ENCODE measurements at regions not wholly inside any gene's neighbourhood (a gene's known extent, or its start where the extent isn't known, plus 50 kb on each side); places are given as distances from the start of the nearest gene placed in this dataset.

GRCh38 chr9:115635680-115636383 lies 517.8 kb upstream of the PAPPA start:
- TF ChIP-seq CTCF (conservative IDR thresholded peaks at IDR 0.05) = no peak
- no peak overlapping the region for H4K8ac ChIP-seq (replicated peaks; ENCODE audit: insufficient read length, low read depth, low read length)
- Mint-ChIP-seq H3K27ac (no peak overlapping the region; a peak in 1 of 7 replicates), H3K4me3 (no peak overlapping the region), H3K4me1 (no peaks in the 10 kb centered on the region), H3K27me3 (ENCODE audit: low read depth) (peaks cover 3% of the 10 kb centered on the region), H3K9me3 (no peaks in the 10 kb centered on the region), H3K36me3 (ENCODE audit: insufficient read depth in 1 of 3, low read depth in 3 of 3) (no peaks in the 10 kb centered on the region)
- no peak overlapping the region for H2BK20ac ChIP-seq (ENCODE audit: low read depth, low read length, poor library complexity, severe bottlenecking)
- no peak overlapping the region for H2BK5ac ChIP-seq (ENCODE audit: insufficient read length, low read length)
- H4K20me1 ChIP-seq (ENCODE audit: control insufficient read depth, insufficient read depth, insufficient read length) = no peaks in the 10 kb centered on the region
- H3K9ac ChIP-seq (ENCODE audit: extremely low read depth, insufficient read length, low read length) = no peak overlapping the region
- H3K23me2 ChIP-seq (ENCODE audit: insufficient read length, low read depth, low read length, poor library complexity, severe bottlenecking) = no peaks in the 10 kb centered on the region
- no peak overlapping the region for H4K91ac ChIP-seq (ENCODE audit: insufficient read length, low read depth, low read length)
- no peak overlapping the region for H2AFZ ChIP-seq (ENCODE audit: low read length)
- no CpG with 5 or more reads among the region's 1 CpG for WGBS (ENCODE audit: extremely low coverage, insufficient read length, low lambda C conversion rate)
- H3K14ac ChIP-seq (ENCODE audit: insufficient read depth, low read length) = no peak overlapping the region
- no peak overlapping the region for H3K18ac ChIP-seq (ENCODE audit: insufficient read length, low read depth, low read length)
- DNase-seq = no peak
- no peak overlapping the region for H2BK12ac ChIP-seq (ENCODE audit: insufficient read length, low read depth, low read length)
- no peak overlapping the region for H4K5ac ChIP-seq (ENCODE audit: insufficient read length, low read depth, low read length)
- H3K23ac ChIP-seq (ENCODE audit: insufficient read length, low read depth, low read length) = no peak overlapping the region
- no peak overlapping the region for H2AK5ac ChIP-seq (ENCODE audit: insufficient read length, low read length)
- H3K9me3 ChIP-seq (ENCODE audit: control insufficient read depth, low read depth, low read length) = no peaks in the 10 kb centered on the region
- H3K56ac ChIP-seq (ENCODE audit: insufficient read length, low read depth, low read length) = no peak overlapping the region
- H3K4me1 ChIP-seq (ENCODE audit: insufficient read depth, low read length) = no peaks in the 10 kb centered on the region
- H2BK120ac ChIP-seq (ENCODE audit: low read depth, low read length, poor library complexity, severe bottlenecking) = no peak overlapping the region
- H3T11ph ChIP-seq (ENCODE audit: low read length) = no peak overlapping the region
- H3K4me2 ChIP-seq (ENCODE audit: insufficient read depth, insufficient read length, low read length) = no peak overlapping the region
- H3K27me3 ChIP-seq (ENCODE audit: insufficient read depth, low read length) = no peaks in the 10 kb centered on the region
- H3K4ac ChIP-seq (ENCODE audit: low read depth, low read length) = no peak overlapping the region
- H3K27ac ChIP-seq (ENCODE audit: insufficient read length, low read depth, low read length) = no peak overlapping the region
- no peaks in the 10 kb centered on the region for H3K79me1 ChIP-seq (ENCODE audit: insufficient read depth, low read depth, low read length, poor library complexity, severe bottlenecking)
- no peaks in the 10 kb centered on the region for H3K79me2 ChIP-seq (ENCODE audit: insufficient read depth, low read length)
- H2BK15ac ChIP-seq (ENCODE audit: low read depth, low read length) = no peak overlapping the region
